ENCODE measurements at regions not wholly inside any gene's neighbourhood (a gene's known extent, or its start where the extent isn't known, plus 50 kb on each side); places are given as distances from the start of the nearest gene placed in this dataset.

DNA sequence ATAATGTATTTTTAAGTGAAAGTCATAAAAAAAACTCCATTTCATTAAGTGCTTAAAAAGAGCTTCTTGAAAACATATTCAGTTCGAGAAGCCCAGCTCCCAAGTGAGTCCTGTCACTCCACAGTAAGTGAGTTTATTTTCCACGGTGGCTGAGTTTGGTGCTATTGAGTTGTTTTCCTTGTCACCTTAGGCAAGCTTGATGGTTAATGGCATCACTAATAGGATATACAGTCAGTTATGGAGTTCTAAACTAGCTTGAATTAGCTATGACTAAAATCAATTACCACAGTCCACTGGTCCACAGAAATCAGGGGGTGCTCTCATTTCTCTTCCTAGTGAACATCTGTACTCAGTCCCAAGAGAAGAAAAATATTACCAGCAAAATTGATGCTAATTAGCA is 1526.2 kb upstream of the IGFBP7 start:
- TF ChIP-seq, protein P1, sequence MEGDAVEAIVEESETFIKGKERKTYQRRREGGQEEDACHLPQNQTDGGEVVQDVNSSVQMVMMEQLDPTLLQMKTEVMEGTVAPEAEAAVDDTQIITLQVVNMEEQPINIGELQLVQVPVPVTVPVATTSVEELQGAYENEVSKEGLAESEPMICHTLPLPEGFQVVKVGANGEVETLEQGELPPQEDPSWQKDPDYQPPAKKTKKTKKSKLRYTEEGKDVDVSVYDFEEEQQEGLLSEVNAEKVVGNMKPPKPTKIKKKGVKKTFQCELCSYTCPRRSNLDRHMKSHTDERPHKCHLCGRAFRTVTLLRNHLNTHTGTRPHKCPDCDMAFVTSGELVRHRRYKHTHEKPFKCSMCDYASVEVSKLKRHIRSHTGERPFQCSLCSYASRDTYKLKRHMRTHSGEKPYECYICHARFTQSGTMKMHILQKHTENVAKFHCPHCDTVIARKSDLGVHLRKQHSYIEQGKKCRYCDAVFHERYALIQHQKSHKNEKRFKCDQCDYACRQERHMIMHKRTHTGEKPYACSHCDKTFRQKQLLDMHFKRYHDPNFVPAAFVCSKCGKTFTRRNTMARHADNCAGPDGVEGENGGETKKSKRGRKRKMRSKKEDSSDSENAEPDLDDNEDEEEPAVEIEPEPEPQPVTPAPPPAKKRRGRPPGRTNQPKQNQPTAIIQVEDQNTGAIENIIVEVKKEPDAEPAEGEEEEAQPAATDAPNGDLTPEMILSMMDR (IDR thresholded peaks at IDR 0.05) = no peak
- TF ChIP-seq POLR2A (IDR thresholded peaks at IDR 0.05) = no peak
